SK-N-SH (cell line): ENCODE measurements at regions not wholly inside any gene's neighbourhood (a gene's known extent, or its start where the extent isn't known, plus 50 kb on each side); places are given as distances from the start of the nearest gene placed in this dataset.

Source experiments
- CHD2 ChIP-seq: fragments of 150-350 bp; IDR thresholded peaks from 2 replicates; pipeline ENCODE4 v1.6.1; 2018; ENCODE audit warnings: low read length; ENCODE audit not compliant: partially characterized antibody
- MXI1 ChIP-seq: IDR thresholded peaks from 2 replicates; pipeline ENCODE4 v1.6.1; 2012; ENCODE audit warnings: mild to moderate bottlenecking, low read depth, low read length, improper control_type of control experiment
- TF ChIP-seq, protein P1 (sequence below): IDR thresholded peaks from 2 replicates; pipeline ENCODE4 v1.4.0; 2012; ENCODE audit warnings: low read depth
- TF ChIP-seq, protein P2 (sequence below): fragments of 200-600 bp; sonication (generic); IDR thresholded peaks from 2 replicates; pipeline ENCODE4 v1.6.1; 2017; ENCODE audit warnings: antibody characterized with exemption, mild to moderate bottlenecking, moderate library complexity

DNA sequence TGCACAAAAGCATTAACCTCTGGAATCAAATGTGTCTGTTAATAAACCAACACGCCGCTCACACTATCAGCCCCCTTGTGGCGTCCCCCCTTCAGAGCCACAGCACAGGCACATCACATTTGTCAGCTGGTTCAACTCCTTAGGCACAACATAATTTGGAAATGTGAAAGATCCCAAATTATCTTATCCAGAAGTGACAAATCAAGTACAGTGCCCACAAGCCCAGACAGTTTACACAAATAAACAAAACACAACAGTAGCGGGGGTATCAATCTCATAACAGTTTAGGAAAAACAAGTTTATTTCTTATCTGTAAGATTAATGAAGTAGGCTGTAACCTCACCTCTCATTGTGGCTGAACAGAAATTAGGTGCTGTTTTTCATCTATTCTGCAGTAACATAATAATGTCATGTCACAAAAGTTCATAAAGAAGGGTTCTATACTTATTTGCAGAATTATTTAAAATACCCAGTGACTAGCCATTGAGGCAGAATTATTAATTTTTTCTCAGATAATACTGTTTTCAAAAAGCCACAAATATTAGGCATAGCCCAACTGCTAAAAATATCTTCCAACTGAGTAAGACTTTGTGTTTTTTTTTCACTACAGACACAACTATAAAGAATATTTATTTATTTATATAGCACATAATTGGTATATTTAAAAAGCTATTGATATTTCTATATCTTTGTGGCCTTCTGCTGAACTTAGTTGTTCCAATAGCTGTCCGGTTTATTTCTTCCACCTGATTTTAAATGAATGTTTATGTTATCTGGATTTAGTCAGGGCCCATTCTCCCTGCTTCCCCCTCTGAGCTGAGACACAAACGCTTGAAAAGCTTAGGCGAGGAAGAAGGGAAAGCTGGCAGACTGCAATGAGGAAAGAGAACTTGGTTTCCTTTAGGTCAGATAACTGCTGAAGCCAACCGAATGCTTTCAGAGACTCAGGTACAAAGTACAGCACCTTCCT, 214.7 kb downstream of the QDPR start:
- TF ChIP-seq, protein P1, sequence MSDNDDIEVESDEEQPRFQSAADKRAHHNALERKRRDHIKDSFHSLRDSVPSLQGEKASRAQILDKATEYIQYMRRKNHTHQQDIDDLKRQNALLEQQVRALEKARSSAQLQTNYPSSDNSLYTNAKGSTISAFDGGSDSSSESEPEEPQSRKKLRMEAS = no peak
- TF ChIP-seq, protein P2, sequence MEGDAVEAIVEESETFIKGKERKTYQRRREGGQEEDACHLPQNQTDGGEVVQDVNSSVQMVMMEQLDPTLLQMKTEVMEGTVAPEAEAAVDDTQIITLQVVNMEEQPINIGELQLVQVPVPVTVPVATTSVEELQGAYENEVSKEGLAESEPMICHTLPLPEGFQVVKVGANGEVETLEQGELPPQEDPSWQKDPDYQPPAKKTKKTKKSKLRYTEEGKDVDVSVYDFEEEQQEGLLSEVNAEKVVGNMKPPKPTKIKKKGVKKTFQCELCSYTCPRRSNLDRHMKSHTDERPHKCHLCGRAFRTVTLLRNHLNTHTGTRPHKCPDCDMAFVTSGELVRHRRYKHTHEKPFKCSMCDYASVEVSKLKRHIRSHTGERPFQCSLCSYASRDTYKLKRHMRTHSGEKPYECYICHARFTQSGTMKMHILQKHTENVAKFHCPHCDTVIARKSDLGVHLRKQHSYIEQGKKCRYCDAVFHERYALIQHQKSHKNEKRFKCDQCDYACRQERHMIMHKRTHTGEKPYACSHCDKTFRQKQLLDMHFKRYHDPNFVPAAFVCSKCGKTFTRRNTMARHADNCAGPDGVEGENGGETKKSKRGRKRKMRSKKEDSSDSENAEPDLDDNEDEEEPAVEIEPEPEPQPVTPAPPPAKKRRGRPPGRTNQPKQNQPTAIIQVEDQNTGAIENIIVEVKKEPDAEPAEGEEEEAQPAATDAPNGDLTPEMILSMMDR = no peak
- TF ChIP-seq CHD2 = no peak
- TF ChIP-seq MXI1 = no peak
